GDM1 (cell line): ENCODE measurements at regions not wholly inside any gene's neighbourhood (a gene's known extent, or its start where the extent isn't known, plus 50 kb on each side); places are given as distances from the start of the nearest gene placed in this dataset.
"Not testable (repeated sequence)": the region's sequence is repeated elsewhere in the genome, so short reads cannot be mapped to it uniquely, and the experiment has no call there.

Source experiments
- DNase-seq: peaks from one replicate; lab custom pipeline; 2025; lab: John Stamatoyannopoulos, UW

GRCh38 chr21:19987671-19988070 lies 1010.5 kb upstream of the NCAM2 start:
- DNase-seq: no peak

DNA sequence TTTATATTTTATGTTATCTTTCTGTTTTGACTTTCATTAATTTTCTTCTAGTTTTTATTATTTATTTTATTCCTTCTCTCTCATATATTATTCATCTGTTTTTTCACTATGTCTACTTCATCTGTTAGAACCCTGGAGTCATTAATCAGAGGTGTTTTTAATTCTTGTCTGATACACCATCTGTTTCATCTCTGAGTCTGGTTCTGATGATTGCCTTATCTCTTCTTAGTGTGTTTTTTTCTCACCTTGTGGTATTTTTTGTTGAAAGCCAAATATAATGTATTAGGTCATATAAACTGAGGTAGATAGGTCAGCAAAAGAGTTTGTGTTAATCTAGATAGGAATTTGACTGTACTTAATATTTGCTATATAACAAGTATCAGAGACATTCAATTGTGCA lies 1005.7 kb upstream of the NCAM2 start:
- DNase-seq: no peak

- no peak for DNase-seq
Observed at GRCh38 chr21:19993268-19993667, 1004.9 kb upstream of the NCAM2 start.

- DNase-seq: no peak
Observed at GRCh38 chr21:19995253-19995652, 1003.0 kb upstream of the NCAM2 start.

DNA sequence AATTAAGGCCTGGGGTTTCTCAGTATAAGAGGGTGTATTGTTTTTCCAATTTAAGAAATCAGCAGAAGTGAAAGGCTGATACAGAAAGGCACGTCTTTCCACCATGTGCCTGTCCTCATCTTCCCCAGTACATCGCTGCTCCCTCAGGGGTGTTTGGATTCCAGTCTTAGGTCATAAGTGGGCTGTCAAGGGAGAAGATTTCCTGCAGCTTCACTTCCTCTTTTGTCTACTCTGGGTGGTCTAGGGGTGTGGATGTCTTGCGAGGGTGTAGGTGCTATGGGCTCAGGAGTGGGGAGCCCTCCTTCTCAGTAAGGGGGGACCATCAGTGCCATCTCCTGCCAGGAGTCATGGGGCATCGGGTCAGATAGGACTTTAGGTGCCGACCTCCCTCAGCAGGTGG lies 999.8 kb upstream of the NCAM2 start:
- no peak for DNase-seq

DNA sequence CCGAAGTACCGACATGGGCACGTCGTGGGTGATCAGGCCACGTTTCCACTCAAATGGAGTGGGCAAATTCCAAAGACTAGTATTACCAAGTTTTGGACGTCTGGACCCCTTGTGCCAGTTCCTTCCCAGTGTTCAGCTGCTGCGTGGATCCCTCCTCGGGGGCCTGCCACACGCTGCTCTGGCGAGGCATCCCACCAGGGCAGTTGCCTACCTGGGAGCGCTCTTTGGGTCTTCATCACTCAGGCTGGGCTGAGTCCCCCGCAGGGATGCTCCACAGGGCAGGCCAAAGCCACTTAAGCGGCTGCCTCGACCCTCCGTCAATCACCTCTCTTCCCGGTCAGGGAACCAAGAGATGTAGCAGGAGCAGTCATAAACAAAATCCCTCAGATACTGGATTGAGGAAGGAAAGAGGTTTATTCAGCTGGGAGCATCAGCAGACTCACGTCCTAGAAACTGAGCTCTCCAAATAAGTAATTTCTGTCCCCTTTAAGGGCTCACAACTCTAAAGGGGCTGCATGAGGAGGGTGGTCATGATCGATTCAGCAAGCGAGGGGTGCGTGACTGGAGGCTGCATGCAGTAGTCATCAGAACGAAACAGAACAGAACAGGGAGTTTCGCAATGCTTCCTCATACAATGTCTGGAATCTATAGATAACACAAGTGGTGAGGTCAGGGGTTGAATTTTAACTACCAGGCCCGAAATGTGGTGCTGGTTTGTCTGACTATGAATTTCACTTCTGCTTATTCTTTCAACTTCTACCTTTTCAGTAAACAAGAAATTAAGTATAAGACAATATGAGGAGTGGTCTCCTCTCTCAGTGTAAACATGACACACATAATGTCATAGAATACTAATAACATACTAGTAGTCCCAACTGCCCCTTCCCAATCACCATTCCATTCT lies 998.6 kb upstream of the NCAM2 start:
- DNase-seq: peak; percentile 16

GRCh38 chr21:20004367-20004766 lies 993.8 kb upstream of the NCAM2 start:
- no peak for DNase-seq

- no peak for DNase-seq
Observed at GRCh38 chr21:20010691-20011200, 987.5 kb upstream of the NCAM2 start.

- no peak for DNase-seq
Observed at GRCh38 chr21:20013851-20014250, 984.4 kb upstream of the NCAM2 start.

GRCh38 chr21:20016435-20017005 lies 981.7 kb upstream of the NCAM2 start:
- no peak for DNase-seq

DNA sequence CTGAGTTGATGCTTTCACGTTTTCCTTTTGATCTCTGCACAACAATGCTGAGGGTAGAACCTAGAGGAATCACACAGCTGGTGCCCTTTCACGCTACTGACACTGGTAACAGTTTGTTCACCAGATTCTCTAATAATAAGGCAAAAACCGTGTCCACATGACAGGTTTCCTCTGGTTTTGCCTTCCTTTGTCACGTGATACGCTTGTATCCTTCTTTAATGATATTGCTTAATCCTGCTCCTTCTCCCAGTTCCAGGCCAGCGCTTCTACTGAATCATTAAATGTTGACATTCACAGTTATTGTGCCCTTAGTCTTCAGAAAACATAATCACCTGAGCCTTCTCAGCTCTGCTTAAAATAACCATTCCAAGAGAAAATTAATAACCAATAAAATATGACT lies 978.2 kb upstream of the NCAM2 start:
- no peak for DNase-seq

DNA sequence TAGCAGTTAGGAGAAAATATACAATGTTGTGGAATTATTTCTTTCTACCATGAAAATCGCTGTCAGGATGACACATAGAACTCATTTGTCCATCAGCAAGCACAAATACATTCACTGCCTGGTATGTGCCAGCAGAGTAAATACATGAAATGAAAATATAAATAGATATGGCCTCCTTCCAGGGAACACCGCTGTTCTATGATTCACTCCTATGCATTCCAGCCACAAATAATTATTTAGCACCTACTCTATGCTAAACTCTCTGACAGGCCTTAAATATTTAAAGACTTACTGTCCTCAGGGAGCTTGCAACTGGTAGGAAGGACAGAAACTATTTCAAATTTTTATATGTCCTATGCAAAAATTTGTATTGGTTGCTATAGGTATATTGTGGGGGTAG lies 975.0 kb upstream of the NCAM2 start:
- DNase-seq: no peak

DNA sequence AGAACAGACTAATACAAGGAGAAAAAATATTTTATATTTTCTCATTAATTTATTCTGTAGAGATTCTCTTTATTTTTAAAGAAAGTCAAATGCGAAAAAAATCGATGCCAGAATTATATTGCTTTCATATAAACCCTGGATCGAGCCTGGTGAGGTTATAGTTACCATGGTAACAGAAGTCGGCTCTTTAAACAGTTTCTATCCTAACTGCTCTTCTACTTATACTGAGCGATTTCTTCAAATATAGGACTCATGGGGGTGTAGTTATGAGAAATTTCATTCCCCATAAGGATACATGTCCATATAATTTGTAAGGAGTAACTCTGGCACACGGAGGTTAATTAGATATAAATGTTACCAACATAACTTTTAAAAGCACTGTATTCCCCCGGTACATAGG lies 973.5 kb upstream of the NCAM2 start:
- no peak for DNase-seq

- DNase-seq: no peak
Observed at GRCh38 chr21:20026543-20026942, 971.7 kb upstream of the NCAM2 start.

- no peak for DNase-seq
Observed at GRCh38 chr21:20030390-20030789, 967.8 kb upstream of the NCAM2 start.

DNA sequence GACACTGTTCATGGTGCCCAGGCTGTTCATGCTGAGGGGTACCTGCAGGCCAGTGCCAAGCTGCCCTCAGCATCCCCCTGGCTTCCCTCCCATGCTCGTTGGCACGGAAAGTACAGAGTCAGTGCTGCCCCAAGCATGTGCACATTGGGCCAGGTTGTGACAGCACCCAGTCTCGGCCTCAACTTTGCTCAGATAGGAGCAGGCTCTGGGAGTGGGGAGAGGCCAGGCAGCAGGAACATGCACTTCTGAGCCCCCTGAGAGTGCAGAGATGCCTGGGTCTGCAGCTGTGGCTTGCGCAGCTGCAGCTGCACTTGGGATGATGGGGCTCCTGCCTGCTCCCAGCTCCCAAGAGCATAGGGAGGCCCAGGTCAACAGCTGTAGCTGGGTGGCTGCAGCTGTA lies 966.4 kb upstream of the NCAM2 start:
- DNase-seq: no peak

- DNase-seq: no peak
Observed at GRCh38 chr21:20040768-20041167, 957.4 kb upstream of the NCAM2 start.

- no peak for DNase-seq
Observed at GRCh38 chr21:20045197-20045596, 953.0 kb upstream of the NCAM2 start.

GRCh38 chr21:20048130-20048837 lies 949.9 kb upstream of the NCAM2 start:
- not testable (repeated sequence) for DNase-seq

GRCh38 chr21:20083336-20083735 lies 914.9 kb upstream of the NCAM2 start:
- DNase-seq: no peak

DNA sequence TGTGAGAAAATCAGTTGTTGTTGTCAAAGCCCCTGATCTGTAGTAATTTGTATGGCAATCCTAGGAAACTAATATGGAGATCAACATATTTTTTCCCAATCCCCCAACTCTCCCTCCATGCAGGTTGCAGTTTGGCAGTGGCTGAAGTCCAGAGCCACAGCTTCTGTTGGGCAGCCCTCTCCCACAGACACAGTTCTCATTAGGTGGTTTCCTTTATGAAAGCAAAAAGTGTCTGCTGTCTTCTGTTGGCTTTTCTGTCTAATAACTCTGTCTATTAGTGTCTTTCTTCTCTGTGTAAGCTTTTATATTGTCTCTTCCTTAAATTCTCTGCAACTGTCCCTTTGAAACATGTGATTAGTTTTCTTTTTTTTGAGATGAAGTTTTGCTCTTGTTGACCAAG lies 914.3 kb upstream of the NCAM2 start:
- no peak for DNase-seq

DNA sequence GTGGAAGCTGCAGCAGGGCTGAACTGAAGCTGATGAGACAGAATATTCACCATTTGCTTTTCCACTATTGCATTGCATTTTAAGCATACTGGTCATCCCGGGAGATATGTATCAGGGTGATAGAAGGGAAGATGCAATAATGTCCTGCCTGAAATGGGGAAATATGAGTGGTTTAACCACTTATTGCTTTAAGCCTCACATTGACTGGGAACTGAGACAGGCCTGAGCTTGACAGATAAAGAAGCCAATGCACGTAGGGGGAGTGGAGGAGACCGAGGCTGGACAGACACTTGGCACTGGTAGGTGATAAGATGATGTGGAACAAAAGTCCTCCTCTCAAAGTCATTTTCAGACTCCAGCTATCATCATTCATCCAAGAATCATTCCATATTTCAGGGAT lies 911.7 kb upstream of the NCAM2 start:
- no peak for DNase-seq

DNA sequence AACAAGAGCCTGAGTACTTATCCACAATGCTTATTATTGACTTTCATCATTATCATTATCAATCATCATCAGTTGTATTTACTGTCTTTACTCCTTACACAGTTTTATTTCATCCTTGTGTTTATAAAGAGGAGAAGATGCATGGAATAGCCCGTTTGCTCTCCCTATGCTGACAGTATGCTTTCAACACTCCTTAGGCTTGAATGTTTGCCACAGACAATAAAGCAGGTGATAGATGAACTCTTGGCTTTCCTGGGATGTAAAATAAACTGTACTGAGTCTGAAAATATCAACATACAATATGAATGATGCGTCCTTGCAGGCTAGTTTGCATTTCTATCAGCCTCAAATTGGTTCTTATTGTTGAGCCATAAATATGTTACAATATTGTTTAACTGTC lies 891.8 kb upstream of the NCAM2 start:
- no peak for DNase-seq
